ENCODE measurements at regions not wholly inside any gene's neighbourhood (a gene's known extent, or its start where the extent isn't known, plus 50 kb on each side); places are given as distances from the start of the nearest gene placed in this dataset.
"Not testable (repeated sequence)": the region's sequence is repeated elsewhere in the genome, so short reads cannot be mapped to it uniquely, and the experiment has no call there.

DNA sequence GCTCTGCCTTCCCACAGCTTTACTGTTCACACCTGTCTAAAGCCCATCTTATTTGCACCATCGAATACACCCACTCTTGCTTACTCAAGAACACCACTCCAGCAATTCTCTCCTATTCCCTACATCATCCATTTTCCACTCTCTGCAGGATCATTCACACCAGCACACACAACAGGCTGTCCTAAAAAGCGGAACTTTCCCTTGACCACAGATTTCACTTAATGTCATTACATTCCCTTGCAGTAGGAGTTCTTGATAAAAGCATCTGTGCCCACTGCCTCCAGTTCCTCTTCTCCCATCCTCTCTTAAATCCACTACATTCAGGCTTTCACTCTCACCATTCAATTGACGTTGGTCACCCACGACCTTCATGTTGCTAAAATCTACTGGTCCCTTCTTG lies 103.0 kb upstream of the PABPC3 start:
- not testable (repeated sequence) for DNase-seq (ENCODE audit: extremely low read depth in 1 of 2, low read depth in 1 of 2)

DNA sequence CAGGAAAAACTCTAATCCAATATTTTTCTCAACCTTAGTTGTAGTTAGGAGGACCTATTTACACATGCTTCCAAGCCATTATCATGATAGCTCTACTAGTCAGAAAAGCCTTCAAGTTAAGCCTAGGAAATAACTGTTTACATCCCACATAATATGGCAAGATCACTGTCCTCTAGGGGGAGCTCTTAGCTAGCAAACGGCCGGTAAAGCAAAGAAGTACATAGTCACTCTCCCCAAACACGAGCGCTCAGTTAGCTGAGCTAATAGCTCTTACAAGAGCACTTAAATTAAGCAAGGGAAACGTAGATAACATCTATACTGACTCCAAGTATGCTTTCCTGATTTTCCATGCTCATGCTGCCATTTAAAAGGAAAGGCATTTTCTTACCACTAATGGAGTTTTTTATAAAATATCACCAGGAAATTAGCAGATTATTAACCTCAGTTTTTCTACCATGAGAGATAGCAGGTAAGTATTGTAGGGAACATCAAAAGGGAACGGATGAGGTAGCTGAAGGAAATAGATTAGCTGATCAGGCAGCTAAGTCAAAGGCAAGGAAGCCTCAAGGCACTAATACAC lies 100.6 kb upstream of the PABPC3 start:
- DNase-seq (ENCODE audit: extremely low read depth in 1 of 2, low read depth in 1 of 2) = peak in 1 of 2 donors; percentile 40

DNA sequence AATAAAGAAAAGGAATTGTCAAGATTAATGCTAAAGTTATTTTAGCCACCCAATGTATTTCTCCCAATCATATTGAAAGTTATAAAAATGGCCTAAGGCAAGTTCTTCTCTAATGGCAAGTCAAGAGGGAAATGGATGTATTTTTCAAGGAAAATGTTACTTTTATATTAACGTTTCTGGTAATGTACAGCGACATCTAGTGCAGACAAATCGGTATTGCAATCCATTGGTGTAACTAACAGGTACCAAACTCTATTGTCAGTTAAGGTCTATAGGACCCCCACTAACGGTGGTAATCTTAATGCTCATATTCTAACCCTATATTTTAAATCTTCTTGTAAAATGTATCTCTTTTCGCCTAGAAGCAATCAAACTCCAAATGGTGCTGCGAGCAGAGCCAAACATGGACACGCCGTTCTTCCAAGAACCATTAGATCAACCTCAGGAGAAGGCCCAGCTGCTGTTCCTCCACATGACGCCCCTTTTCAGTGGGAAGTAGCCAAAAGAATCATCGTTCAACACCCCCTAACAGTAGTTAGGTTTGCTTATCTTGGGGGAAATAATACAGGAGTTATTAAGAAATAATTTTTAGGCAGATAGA lies 98.5 kb upstream of the PABPC3 start:
- no peak for DNase-seq (ENCODE audit: extremely low read depth in 1 of 2, low read depth in 1 of 2)

DNA sequence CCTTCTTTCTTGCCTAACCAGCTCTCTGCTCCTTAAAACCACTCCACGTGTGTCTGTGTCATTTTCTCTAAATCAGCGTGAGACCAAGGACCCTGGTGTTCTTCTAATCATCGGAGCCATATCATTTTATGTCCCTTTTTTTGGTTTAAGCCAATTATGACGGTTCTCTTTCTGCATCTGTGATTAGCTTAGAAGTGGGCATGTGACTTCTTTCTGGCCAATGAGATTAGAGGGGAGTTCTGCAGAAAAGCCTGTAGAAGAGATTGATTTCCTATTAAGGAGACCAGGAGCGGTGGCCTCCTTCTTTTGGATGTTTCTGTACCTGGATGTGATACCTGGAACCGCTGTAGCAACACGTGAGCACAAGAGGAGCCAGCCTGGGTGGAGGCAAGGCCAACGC lies 97.5 kb upstream of the PABPC3 start:
- no peak for DNase-seq (ENCODE audit: extremely low read depth in 1 of 2, low read depth in 1 of 2)

DNA sequence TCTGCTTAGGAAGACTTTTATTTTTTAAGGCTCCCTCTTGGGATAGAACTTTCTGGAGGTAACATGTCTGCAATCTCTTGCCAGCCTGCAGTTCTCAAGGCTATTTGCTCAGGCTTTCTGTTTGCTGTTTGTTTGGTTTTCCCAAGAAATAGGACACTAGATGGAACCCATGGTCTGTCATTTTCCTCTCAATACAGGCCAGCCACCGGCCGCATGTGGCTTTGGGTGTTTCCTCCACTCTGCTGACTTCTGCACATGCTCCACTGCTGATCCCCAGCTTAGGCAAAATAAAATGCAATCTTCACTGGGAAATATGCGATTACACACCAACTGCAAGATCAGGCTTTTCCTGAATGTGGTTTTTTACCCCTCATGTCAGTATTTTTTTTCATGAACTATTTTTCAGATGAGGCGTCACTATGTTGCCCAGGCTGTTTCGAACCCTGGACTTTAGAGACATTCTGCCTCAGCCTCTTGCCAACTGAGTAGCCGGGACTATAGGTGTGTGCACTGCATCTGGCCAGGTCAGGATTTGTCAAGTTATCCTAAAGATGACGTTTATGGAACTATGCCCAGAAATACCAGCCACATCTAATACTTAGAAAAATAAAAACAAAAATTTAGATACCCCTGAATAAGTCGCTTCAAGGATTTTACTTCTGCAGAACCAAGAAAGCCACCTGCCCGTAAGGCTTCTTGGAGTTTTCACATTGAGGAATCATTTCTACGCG lies 94.3 kb upstream of the PABPC3 start:
- DNase-seq (ENCODE audit: extremely low read depth in 1 of 2, low read depth in 1 of 2) = no peak

DNA sequence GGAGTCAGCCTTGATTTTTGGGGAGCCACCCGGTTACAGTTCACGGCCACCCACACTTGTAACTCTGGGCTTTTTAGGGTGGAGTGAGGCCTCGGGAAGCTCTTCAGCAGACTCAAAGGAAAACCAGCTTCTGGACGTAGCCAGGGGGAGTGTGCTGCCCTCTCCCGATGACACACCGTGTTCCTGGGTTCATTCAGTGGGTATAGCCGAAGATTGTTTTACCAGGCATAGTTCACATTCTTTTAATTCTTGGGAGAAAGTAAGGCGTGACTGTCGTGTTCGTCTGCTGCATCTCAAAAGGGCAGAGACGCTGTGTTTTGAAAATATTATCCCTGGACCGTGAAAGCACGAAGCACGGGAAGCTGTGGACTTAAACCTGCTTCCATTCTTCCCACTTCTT lies 93.6 kb upstream of the PABPC3 start:
- DNase-seq (ENCODE audit: extremely low read depth in 1 of 2, low read depth in 1 of 2) = not testable (repeated sequence)

DNA sequence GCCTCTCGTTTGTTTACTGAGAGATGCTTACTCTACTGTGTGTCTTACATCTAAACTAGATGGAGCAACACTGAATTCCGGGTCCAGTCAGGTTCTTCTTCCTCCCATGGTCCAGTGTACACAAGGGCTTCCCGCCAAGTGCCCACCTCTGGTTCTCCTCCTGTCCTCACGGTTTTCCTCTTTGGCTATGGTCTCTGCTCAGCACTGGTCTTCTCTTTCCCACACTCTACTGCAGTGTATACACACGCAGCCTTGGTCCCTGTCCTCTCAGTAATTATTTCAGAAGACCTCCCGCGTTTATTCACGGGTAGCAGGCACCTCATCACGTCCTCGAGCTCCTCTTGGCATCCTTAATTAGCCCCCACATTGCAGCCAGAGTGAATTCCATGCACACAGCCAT lies 91.4 kb upstream of the PABPC3 start:
- not testable (repeated sequence) for DNase-seq (ENCODE audit: extremely low read depth in 1 of 2, low read depth in 1 of 2)

DNA sequence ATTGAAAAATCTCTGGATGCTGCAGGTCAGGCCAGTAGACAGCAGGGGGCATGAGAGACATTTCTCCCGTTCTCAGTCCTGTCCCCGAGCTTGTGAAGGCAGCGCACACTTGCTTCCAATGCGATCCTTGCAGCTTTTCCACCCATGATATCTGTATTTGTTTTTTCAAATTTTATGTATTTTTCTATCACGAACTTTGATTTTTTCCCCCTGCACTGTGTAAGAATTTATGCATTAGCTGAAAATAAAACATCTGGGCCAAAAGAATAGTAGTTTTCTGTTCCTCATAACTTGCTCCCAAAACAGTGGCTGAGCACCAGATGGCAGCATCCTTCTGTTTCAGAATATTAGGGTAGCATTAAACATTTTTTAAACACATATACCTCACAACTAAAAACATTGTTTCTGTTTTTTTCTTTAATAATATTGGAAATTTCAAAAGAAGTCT lies 90.9 kb upstream of the PABPC3 start:
- DNase-seq (ENCODE audit: extremely low read depth in 1 of 2, low read depth in 1 of 2) = not testable (repeated sequence)

DNA sequence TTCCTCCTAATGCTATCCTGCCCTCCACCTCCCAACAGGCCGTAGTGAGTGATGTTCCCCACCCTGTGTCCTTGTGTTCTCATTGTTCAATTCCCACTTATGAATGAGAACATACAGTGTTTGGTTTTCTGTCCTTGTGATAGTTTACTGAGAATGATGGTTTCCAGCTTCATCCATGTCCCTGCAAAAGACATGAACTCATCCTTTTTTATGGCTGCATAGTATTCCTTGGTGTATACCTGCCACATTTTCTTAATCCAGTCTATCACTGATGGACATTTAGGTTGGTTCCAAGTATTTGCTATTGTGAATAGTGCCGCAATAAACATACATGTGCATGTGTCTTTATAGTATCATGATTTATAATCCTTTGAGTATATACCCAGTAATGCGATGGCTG lies 88.5 kb upstream of the PABPC3 start:
- not testable (repeated sequence) for DNase-seq (ENCODE audit: extremely low read depth in 1 of 2, low read depth in 1 of 2)

DNA sequence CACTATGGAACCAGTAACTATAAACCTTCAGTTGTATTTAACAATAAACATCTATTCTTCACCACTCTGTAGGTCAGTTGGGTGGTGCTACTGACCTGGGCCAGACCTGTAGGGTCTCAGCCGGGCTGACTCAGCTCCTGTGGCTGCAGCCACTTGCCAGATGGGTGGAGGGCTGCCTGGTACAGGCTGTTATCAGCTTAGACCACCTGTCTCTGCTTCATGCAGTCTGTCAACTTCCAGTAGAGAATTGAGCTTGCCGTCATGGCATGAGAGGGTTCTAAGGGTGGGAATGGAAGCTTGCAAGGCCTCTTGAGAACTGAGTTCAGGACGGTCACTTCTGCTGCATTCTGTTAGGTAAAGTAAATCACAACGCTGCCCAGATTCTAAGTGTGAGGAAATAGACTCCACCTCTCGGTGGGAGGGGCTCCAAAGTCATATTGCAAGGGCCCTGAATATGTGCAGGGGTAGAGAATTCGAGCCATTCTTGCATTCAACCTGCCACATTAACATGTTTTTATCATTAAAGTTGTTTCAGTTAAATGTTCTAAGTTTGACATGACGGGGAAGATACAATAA lies 81.5 kb upstream of the PABPC3 start:
- DNase-seq (ENCODE audit: extremely low read depth in 1 of 2, low read depth in 1 of 2) = not testable (repeated sequence)

DNA sequence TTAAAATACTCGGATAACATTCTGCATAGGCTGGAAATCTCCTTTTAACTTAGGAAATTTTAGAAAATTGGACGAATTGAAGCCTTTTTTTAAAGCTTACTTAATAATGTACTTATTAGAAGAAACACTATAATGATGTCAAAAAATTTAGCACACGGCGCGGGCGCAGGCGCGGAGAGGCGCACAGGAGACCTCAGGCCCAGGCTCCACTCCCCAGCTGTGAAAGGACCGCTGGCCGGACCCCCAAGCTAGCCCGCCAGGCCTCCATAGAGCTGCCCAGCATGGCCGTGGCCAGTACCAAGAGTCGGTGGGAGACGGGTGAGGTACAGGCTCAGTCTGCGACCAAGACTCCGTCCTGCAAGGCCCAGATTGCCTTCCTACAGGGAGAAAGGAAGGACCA lies 78.8 kb upstream of the PABPC3 start:
- DNase-seq (ENCODE audit: extremely low read depth in 1 of 2, low read depth in 1 of 2) = not testable (repeated sequence)

DNA sequence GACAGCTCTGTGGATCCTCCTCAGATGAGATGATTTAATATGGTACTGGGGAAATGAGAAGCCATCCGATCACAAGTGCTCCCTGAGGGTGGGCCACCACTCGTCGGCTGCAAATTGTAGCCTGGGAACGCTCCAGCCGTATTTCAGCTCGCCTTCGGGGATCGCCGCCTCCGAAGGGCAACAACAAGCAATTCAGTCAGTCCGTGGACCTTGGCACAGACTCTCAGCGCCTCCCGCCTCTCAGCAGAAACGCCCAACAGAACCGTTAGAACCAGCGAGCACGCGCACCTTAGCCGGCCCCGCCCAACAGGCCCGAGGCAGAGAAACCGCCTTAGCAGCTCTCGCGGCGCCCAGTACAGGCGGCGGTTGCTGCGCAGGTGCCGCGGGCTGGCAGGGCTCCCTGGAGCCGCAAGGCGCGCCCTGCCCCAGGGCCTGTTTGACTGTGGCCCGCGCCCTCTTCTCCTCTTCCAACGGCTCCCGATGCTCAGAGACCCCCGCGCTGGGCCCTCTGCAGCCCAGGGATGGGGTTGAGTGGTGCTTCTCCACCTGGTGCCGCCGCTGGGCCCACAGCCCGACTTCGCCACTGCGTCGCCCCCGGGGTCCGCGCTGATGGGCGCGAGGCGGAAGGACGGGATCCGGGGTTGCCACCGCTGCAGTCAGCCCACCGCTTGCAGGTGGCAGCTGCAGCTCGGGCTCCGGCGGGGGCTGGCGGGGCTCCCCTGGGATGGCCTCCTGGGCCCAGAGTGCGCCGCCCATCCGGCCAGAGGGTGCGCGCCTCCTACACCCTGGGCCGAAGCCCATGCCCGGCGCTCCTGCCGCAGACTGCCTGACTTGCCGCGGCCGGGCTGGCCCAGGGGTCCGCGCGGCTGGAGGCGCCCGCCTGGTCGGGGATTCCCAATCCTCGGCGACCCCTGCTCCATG lies 77.9 kb upstream of the PABPC3 start:
- peak in 1 of 2 donors; percentile 37 for DNase-seq (ENCODE audit: extremely low read depth in 1 of 2, low read depth in 1 of 2)

DNA sequence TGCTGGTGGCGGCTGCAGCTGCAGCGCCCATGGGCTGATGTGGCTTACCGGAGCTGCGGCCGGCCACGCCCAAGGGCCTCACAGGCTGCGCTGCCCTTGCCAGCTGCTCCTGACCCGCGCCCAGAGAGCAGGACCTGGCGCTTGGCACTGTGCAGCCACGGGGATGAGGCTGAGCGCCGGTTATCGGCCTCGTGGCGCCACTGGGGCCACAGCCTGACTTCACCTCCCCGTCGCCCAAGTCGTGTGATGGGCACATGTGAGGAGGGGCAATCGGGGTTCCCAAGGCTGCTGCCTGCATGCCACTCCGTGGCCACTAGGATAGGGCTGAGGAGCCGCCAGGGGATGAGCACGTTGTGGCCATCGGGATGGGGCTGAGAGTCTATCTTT lies 77.2 kb upstream of the PABPC3 start:
- no peak for DNase-seq (ENCODE audit: extremely low read depth in 1 of 2, low read depth in 1 of 2)

DNA sequence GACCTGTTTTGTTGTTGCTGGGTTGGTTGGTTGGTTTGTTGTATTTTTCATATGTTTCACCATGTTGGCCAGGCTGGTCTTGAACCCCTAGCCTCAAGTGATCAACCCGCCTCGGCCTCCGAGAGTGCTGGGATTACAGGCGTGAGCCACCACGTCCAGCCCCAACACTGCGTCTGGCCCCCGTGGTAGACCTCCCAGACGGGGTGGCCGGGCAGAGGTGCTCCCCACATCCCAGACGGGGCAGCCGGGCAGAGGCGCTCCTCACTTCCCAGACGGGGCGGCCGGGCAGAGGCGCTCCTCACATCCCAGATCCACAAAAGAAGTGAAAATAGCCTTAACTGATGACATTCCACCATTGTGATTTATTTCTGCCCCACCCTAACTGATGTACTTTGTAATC lies 76.2 kb upstream of the PABPC3 start:
- DNase-seq (ENCODE audit: extremely low read depth in 1 of 2, low read depth in 1 of 2) = not testable (repeated sequence)

DNA sequence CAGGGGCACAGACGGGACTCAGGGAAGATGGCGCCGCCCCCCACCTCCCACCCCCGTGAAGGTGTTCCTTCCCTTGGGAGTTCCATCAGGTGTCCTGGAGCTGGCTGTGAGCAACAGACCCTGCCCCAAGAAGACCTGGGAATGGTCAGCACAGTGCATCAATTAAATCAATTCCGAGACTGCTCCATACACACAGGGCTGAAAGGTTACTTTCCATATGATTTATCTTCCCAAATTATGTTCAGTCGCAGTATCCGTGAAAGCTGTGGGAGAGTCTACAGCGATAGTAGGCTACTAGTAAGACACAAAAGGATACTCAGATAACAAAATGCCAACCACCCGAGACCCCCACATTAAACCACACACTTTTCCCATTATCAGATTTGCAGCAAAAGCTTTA lies 71.8 kb upstream of the PABPC3 start:
- DNase-seq (ENCODE audit: extremely low read depth in 1 of 2, low read depth in 1 of 2) = no peak

DNA sequence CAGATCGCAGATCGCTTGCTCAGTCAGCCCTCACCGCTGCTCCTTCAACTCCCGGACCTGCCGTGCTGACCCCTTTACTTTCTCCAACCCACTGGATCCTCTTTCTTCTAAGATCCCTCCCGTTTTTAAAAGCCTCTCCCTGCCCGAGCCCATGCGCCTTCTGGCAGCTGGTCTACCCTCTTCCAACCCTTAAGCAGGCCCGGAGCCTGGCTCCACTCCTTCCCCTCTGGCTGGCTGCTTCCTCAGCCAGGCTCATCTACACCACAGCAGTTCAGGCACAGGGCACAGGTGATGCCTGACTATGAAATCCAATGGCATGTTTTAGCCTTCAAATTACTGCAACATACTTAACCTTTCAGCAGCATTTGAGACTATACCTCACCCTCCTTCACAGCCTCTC lies 63.8 kb upstream of the PABPC3 start:
- DNase-seq (ENCODE audit: extremely low read depth in 1 of 2, low read depth in 1 of 2) = no peak

DNA sequence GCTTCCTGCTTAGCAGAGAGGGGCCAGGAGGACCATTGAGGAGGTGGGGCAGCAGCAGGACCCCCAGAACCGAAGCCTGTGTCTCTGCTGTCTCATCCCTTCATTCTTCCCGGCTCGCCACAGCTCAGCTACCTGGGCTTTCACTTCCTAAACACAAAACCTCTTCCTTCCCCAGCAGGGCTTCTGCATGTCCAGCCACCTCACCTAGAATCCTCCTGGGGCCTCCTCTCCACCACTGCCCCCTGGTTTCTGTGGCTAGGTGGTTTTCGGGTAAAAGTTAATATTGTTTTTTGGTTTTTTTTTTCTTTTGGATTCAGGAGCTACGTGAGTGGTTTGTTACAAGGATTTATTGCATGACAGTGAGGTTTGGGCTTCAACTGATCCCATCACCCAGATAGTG lies 61.8 kb upstream of the PABPC3 start:
- no peak for DNase-seq (ENCODE audit: extremely low read depth in 1 of 2, low read depth in 1 of 2)

DNA sequence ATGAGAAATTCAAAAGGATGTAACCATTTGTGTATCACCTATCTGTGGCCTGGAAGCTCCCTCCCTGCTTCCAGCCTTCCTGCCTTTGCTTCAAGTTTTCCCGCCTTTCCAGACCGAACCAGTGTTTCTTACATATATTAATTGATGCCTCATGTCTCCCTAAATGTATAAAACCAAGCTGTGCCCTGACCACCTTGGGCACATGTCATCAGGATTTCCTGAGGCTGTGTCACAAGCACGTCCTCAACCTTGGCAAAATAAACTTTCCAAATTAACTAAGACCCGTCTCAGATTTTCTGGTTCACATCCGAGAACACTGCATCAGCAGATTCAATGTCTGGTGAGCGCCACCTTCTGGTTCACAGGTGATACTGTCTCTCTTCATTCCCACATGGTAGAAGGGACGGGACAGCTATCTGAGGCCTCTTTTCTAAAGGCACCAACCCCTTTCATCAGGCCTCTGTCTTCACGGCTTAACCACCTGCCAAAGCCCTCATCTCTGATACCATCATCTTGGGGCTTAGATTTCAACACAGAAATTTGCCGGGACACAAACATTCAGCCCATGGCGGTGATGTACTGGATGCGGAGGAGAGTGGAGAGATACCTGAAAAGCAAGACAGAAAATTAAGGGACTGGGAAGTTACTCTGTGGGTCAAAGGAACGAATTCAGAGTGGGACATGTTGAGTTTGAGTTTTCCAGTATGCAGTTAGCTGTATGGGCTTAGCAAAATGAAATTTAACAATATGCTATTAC lies 58.7 kb upstream of the PABPC3 start:
- DNase-seq (ENCODE audit: extremely low read depth in 1 of 2, low read depth in 1 of 2) = peak in 1 of 2 donors; percentile 8

DNA sequence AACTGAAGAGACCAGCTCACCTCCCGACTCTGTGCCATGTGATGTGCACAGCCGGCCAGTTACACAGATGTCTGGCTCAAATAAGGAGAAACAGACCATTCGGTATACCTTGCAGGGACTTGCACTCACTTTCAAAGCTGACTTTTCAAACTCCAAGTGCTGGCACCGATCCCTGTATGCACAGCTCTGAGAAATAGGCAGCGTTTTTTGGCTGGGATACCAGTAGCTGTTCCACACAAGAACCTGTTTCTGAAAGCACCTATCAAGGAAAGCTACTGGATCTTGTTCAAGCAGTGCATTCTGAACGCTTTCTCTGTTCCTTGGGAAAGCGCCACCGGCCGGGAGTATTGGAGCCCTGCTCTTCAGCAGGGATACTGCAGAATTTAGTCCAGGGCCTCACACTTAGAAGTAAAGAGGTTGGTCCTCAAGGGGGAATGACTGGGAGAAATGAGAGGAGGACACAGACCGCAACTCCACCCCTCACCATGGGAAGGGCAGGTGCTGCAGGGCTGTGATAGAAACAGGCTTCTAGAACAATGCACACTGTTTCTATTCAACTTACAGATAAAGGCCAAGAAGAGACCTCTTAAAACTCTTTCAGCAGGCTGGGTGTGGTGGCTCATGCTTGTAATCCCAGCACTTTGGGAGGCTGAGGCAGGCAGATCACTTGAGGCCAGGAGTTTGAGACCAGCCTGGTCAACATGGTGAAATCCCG lies 53.6 kb upstream of the PABPC3 start:
- no peak for DNase-seq (ENCODE audit: extremely low read depth in 1 of 2, low read depth in 1 of 2)

DNA sequence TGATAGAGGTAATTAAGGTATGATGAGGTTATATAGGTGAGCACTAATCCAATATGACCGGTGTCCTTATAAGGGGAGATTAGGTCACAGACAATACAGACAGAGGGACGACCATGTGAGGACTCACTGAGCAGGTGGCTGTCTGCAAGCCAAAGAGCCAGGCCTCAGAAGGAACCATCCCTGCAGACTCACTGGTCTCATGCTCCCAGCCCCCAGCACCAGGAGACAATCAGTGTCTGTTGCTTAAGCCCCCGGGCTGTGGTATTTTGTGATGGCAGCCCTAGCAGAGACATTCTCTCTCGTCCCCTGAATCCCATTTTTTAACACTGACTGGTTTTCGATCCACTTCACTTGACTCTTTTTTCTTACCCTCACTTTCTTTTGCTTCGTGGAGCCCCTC lies 51.9 kb upstream of the PABPC3 start:
- DNase-seq (ENCODE audit: extremely low read depth in 1 of 2, low read depth in 1 of 2) = no peak
